ENCODE measurements at regions not wholly inside any gene's neighbourhood (a gene's known extent, or its start where the extent isn't known, plus 50 kb on each side); places are given as distances from the start of the nearest gene placed in this dataset.

- Mint-ChIP-seq H3K27ac (no peak overlapping the region), H3K9me3 (no peaks in the 10 kb centered on the region), H3K4me1 (no peaks in the 10 kb centered on the region; the same call in 2 of the 3 replicates), H3K36me3 (ENCODE audit: low read depth) (no peaks in the 10 kb centered on the region), H3K27me3 (ENCODE audit: insufficient read depth, low read depth, poor library complexity) (no peaks in the 10 kb centered on the region), H3K4me3 (no peak overlapping the region)
- TF ChIP-seq EZH2phosphoT487 (IDR thresholded peaks at IDR 0.05; ENCODE audit: unreplicated experiment) (no peak), NANOG (IDR thresholded peaks at IDR 0.05; ENCODE audit: borderline replicate concordance) (no peak), JUNB (IDR thresholded peaks at IDR 0.05; ENCODE audit: unreplicated experiment) (no peak), REST (IDR thresholded peaks at IDR 0.05; ENCODE audit: unreplicated experiment) (no peak), EZH2 (IDR thresholded peaks at IDR 0.05; ENCODE audit: low read depth, unreplicated experiment) (no peak), POLR2AphosphoS5 (IDR thresholded peaks at IDR 0.05; ENCODE audit: low read depth) (no peak), STAT1 (IDR thresholded peaks at IDR 0.05; ENCODE audit: unreplicated experiment) (no peak), CTCF (conservative IDR thresholded peaks at IDR 0.05; ENCODE audit: low read depth in 2 of 2) (no peak), ZNF114 (CRISPR knock-in tag; IDR thresholded peaks at IDR 0.05) (no peak), ZNF331 (CRISPR knock-in tag; IDR thresholded peaks at IDR 0.05; ENCODE audit: low read depth) (no peak), CREB1 (CRISPR knock-in tag; IDR thresholded peaks at IDR 0.05; ENCODE audit: low read depth) (no peak)
- TF ChIP-seq, protein P1, sequence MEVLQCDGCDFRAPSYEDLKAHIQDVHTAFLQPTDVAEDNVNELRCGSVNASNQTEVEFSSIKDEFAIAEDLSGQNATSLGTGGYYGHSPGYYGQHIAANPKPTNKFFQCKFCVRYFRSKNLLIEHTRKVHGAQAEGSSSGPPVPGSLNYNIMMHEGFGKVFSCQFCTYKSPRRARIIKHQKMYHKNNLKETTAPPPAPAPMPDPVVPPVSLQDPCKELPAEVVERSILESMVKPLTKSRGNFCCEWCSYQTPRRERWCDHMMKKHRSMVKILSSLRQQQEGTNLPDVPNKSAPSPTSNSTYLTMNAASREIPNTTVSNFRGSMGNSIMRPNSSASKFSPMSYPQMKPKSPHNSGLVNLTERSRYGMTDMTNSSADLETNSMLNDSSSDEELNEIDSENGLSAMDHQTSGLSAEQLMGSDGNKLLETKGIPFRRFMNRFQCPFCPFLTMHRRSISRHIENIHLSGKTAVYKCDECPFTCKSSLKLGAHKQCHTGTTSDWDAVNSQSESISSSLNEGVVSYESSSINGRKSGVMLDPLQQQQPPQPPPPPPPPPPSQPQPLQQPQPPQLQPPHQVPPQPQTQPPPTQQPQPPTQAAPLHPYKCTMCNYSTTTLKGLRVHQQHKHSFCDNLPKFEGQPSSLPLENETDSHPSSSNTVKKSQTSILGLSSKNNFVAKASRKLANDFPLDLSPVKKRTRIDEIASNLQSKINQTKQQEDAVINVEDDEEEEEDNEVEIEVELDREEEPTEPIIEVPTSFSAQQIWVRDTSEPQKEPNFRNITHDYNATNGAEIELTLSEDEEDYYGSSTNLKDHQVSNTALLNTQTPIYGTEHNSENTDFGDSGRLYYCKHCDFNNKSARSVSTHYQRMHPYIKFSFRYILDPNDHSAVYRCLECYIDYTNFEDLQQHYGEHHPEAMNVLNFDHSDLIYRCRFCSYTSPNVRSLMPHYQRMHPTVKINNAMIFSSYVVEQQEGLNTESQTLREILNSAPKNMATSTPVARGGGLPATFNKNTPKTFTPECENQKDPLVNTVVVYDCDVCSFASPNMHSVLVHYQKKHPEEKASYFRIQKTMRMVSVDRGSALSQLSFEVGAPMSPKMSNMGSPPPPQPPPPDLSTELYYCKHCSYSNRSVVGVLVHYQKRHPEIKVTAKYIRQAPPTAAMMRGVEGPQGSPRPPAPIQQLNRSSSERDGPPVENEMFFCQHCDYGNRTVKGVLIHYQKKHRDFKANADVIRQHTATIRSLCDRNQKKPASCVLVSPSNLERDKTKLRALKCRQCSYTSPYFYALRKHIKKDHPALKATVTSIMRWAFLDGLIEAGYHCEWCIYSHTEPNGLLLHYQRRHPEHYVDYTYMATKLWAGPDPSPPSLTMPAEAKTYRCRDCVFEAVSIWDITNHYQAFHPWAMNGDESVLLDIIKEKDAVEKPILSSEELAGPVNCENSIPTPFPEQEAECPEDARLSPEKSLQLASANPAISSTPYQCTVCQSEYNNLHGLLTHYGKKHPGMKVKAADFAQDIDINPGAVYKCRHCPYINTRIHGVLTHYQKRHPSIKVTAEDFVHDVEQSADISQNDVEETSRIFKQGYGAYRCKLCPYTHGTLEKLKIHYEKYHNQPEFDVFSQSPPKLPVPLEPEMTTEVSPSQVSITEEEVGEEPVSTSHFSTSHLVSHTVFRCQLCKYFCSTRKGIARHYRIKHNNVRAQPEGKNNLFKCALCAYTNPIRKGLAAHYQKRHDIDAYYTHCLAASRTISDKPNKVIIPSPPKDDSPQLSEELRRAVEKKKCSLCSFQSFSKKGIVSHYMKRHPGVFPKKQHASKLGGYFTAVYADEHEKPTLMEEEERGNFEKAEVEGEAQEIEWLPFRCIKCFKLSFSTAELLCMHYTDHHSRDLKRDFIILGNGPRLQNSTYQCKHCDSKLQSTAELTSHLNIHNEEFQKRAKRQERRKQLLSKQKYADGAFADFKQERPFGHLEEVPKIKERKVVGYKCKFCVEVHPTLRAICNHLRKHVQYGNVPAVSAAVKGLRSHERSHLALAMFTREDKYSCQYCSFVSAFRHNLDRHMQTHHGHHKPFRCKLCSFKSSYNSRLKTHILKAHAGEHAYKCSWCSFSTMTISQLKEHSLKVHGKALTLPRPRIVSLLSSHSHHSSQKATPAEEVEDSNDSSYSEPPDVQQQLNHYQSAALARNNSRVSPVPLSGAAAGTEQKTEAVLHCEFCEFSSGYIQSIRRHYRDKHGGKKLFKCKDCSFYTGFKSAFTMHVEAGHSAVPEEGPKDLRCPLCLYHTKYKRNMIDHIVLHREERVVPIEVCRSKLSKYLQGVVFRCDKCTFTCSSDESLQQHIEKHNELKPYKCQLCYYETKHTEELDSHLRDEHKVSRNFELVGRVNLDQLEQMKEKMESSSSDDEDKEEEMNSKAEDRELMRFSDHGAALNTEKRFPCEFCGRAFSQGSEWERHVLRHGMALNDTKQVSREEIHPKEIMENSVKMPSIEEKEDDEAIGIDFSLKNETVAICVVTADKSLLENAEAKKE (CRISPR knock-in tag; IDR thresholded peaks at IDR 0.05) = no peak
- TF ChIP-seq, protein P2, sequence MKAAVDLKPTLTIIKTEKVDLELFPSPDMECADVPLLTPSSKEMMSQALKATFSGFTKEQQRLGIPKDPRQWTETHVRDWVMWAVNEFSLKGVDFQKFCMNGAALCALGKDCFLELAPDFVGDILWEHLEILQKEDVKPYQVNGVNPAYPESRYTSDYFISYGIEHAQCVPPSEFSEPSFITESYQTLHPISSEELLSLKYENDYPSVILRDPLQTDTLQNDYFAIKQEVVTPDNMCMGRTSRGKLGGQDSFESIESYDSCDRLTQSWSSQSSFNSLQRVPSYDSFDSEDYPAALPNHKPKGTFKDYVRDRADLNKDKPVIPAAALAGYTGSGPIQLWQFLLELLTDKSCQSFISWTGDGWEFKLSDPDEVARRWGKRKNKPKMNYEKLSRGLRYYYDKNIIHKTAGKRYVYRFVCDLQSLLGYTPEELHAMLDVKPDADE (IDR thresholded peaks at IDR 0.05) = no peak
- Histone ChIP-seq H2AFZ (no peak overlapping the region), H3K4me1 (ENCODE audit: insufficient read depth) (no peaks in the 10 kb centered on the region), H3K4me3 (no peak overlapping the region), H3K27me3 (ENCODE audit: insufficient read depth) (no peaks in the 10 kb centered on the region), H3K79me2 (replicated peaks; ENCODE audit: insufficient read depth) (no peaks in the 10 kb centered on the region), H3F3A (replicated peaks; ENCODE audit: low read depth) (no peaks in the 10 kb centered on the region), H3K9me2 (ENCODE audit: insufficient read depth) (no peaks in the 10 kb centered on the region), H3K27ac (ENCODE audit: low read depth) (no peak overlapping the region), H4K20me1 (replicated peaks; ENCODE audit: insufficient read depth) (no peaks in the 10 kb centered on the region), H3K36me3 (ENCODE audit: insufficient read depth) (no peaks in the 10 kb centered on the region), H3K4me2 (no peak overlapping the region)
- no peak for DNase-seq (ENCODE audit: low spot score)
- no peak for ATAC-seq
These were observed 260.9 kb upstream of the SLCO3A1 start for GRCh38 chr15:91592567-91592966.
